DND-41 (cell line): ENCODE measurements at regions not wholly inside any gene's neighbourhood (a gene's known extent, or its start where the extent isn't known, plus 50 kb on each side); places are given as distances from the start of the nearest gene placed in this dataset.

Experiments
- ATAC-seq: fragments of 200-7000 bp; cut with Tn5 transposase; 3 replicates; pipeline ENCODE4 v1.9.1; 2021; ENCODE audit warnings: low read depth; ENCODE audit not compliant: insufficient read depth
- DNase-seq: peaks from one replicate; pipeline ENCODE4 v3.0.0-alpha.2; 2020
- H2AFZ ChIP-seq: 2 replicates; pipeline ENCODE4 v1.6.0; 2012; ENCODE audit warnings: low read depth, low read length
- H3K27ac ChIP-seq: 2 replicates; pipeline ENCODE4 v1.5.1; 2012; ENCODE audit warnings: low read length, inconsistent platforms
- H3K27me3 ChIP-seq: fragments of 200-600 bp; sonication (generic); 2 replicates; pipeline ENCODE4 v1.6.0; 2012; ENCODE audit warnings: low read length, mild to moderate bottlenecking, inconsistent platforms; ENCODE audit not compliant: insufficient read depth, poor library complexity
- H3K36me3 ChIP-seq: 2 replicates; pipeline ENCODE4 v1.5.1; 2012; ENCODE audit warnings: low read length, inconsistent platforms; ENCODE audit not compliant: insufficient read depth
- H3K4me1 ChIP-seq: 2 replicates; pipeline ENCODE4 v1.5.1; 2012; ENCODE audit warnings: mild to moderate bottlenecking, low read length; ENCODE audit not compliant: insufficient read depth
- H3K4me2 ChIP-seq: 2 replicates; pipeline ENCODE4 v1.6.0; 2012; ENCODE audit warnings: mild to moderate bottlenecking, moderate library complexity, low read length, inconsistent platforms; ENCODE audit not compliant: insufficient read depth
- H3K4me3 ChIP-seq, 2 experiments: fragments of 200-600 bp in 1 of 2; shearing (Covaris generic) in 1 of 2; 2 replicates each; pipeline ENCODE4 v1.5.1; 2012 to 2016; ENCODE audit warnings: inconsistent platforms in 2 of 2, low read length in 2 of 2, mild to moderate bottlenecking in 2 of 2, low read depth in 1 of 2, moderate library complexity in 1 of 2
- H3K79me2 ChIP-seq: 2 replicates; pipeline ENCODE4 v1.6.0; 2012; ENCODE audit warnings: low read length, inconsistent platforms; ENCODE audit not compliant: insufficient read depth
- H3K9ac ChIP-seq: 2 replicates; pipeline ENCODE4 v1.6.0; 2012; ENCODE audit warnings: low read depth, mild to moderate bottlenecking, inconsistent platforms, low read length, moderate library complexity
- H3K9me3 ChIP-seq: 2 replicates; pipeline ENCODE4 v1.5.1; 2012; ENCODE audit warnings: low read length, moderate library complexity, mild to moderate bottlenecking, inconsistent platforms; ENCODE audit not compliant: insufficient read depth, severe bottlenecking
- H4K20me1 ChIP-seq: 2 replicates; pipeline ENCODE4 v1.6.0; 2012; ENCODE audit warnings: low read length; ENCODE audit not compliant: insufficient read depth
- CTCF ChIP-seq: IDR thresholded peaks from 2 replicates; pipeline ENCODE4 v1.5.1; 2012; ENCODE audit warnings: borderline replicate concordance, low read length, moderate library complexity, mild to moderate bottlenecking; ENCODE audit not compliant: poor library complexity, severe bottlenecking; ENCODE audit errors: extremely low read depth
- EZH2 ChIP-seq: IDR thresholded peaks from 3 replicates; pipeline ENCODE4 v1.6.1; 2012; ENCODE audit warnings: borderline replicate concordance, low read depth, mild to moderate bottlenecking, moderate library complexity, low read length, inconsistent platforms; ENCODE audit not compliant: severe bottlenecking

DNA sequence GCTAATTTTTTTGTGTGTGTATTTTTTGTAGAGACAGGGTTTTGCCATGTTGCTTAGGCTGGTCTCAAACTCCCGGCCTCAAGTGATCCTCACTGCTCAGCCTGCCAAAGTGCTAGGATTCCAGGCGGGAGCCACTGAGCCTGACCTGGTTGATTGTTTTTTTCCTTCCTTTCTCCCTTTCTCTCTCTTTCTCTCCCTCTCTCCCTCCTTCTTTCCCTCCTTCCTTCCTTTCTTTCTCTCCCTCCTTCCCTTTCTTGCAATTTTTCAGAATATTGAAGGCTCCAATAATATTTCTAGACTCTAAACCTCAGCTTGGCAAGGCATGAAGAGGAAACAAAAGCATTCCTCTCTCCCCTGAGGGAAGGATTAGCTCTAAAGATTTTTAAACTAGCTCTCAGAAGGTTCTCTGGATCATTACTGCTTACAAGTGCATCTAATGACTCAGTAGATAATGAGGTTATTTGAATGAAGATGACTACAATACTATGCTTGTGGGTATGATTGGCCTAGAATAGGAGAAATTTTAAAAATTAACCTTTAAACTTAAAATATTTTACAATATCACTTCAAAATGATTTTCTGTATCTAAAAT lies 68.5 kb upstream of the GADD45A start:
- Histone ChIP-seq H2AFZ (no peak overlapping the region), H4K20me1 (no peaks in the 10 kb centered on the region), H3K27me3 (peaks cover 10% of the 10 kb centered on the region), H3K36me3 (no peaks in the 10 kb centered on the region), H3K4me2 (no peak overlapping the region), H3K9me3 (no peaks in the 10 kb centered on the region), H3K27ac (no peak overlapping the region), H3K4me3 (no peak overlapping the region), H3K4me1 (no peaks in the 10 kb centered on the region), H3K79me2 (no peaks in the 10 kb centered on the region), H3K9ac (no peak overlapping the region)
- DNase-seq (no peak), ATAC-seq (no peak)
- TF ChIP-seq CTCF (no peak), EZH2 (no peak)

- H3K4me3 ChIP-seq, result no peak overlapping the region
- DNase-seq, result no peak
These were observed 66.5 kb upstream of the GADD45A start for GRCh38 chr1:67618285-67619018.

DNA sequence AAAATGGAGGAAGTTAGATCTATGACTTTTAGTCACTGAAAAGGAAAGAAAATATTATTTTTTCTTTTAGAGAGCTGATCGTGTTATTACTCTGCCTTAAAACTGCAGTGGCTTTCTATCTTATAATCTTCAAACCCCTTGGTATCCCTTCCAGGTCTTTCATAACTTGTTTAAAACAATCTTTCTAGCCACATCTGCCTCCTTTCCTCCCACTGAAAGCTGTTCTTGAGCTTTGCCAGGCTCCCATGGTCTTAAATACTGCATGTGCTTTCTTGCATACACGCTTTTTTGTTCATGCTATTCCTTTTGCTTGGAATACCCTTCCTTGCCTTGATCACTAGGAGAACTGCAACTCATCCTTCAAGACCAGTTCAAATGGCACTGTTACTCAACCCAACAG lies 65.9 kb upstream of the GADD45A start:
- Histone ChIP-seq H3K4me2 (no peak overlapping the region), H3K9me3 (no peaks in the 10 kb centered on the region), H3K27ac (no peak overlapping the region), H4K20me1 (no peaks in the 10 kb centered on the region), H3K36me3 (no peaks in the 10 kb centered on the region), H3K9ac (no peak overlapping the region), H3K4me1 (no peaks in the 10 kb centered on the region), H3K79me2 (no peaks in the 10 kb centered on the region), H2AFZ (no peak overlapping the region), H3K27me3 (peaks cover 5% of the 10 kb centered on the region), H3K4me3 (no peak overlapping the region)
- no peak for DNase-seq
- ATAC-seq, result no peak
- TF ChIP-seq CTCF, result no peak
- no peak for TF ChIP-seq EZH2

More at GRCh38 chr1:67618285-67619018, 66.5 kb upstream of the GADD45A start:
- TF ChIP-seq CTCF (no peak), EZH2 (no peak)
- Histone ChIP-seq H3K4me1 (no peaks in the 10 kb centered on the region), H3K27me3 (peaks cover 5% of the 10 kb centered on the region), H3K9ac (no peak overlapping the region), H3K36me3 (no peaks in the 10 kb centered on the region), H3K4me2 (no peak overlapping the region), H3K9me3 (no peaks in the 10 kb centered on the region), H4K20me1 (no peaks in the 10 kb centered on the region), H3K27ac (no peak overlapping the region), H3K79me2 (no peaks in the 10 kb centered on the region), H2AFZ (no peak overlapping the region)
- ATAC-seq, result no peak
